K562 (cell line): ENCODE measurements at regions not wholly inside any gene's neighbourhood (a gene's known extent, or its start where the extent isn't known, plus 50 kb on each side); places are given as distances from the start of the nearest gene placed in this dataset.

Source experiments
- ATAC-seq: fragments of 200-7000 bp; cut with Tn5 transposase; 3 replicates; pipeline ENCODE4 v1.9.1; 2020; ENCODE audit warnings: moderate library complexity
- BruUV-seq: library from RNA; stranded (reverse); fragments of 400-500 nt; replicated peaks from 2 replicates; lab custom pipeline; 2021; lab: Mats Ljungman, UMichigan
- CTCF ChIA-PET: fragments of 300-600 bp; formaldehyde crosslinking; extraction: SDS; loops from one replicate; lab custom pipeline; 2021; ENCODE audit warnings: low intra/inter-chr PET ratio; lab: Yijun Ruan, JAX
- POLR2A ChIA-PET: fragments of 300-600, 350-650 bp; sonication (Branson Sonifier 250); formaldehyde crosslinking; extraction: SDS; loops from one replicate; lab custom pipeline; 2021; ENCODE audit warnings: antibody characterized with exemption, inconsistent platforms; lab: Yijun Ruan, JAX
- DNase-seq, 4 experiments: peaks; one replicate each; pipeline versions ENCODE4 v3.0.0 to v3.0.0-alpha.2; 2011 to 2018; ENCODE audit warnings: low spot score in 3 of 4, mixed read lengths in 3 of 4; ENCODE audit errors: extremely low read depth in 1 of 4
- FAIRE-seq: peaks from 2 replicates; lab custom pipeline; 2011; peaks lifted over from hg19 to GRCh38; lab: Jason Lieb, UNC
- H2AFZ ChIP-seq: 2 replicates; pipeline ENCODE4 v1.6.0; 2011; ENCODE audit warnings: low read depth, low read length, control low read depth, inconsistent platforms
- H3K27ac ChIP-seq: fragments of 200-600 bp; 3 replicates; pipeline ENCODE4 v1.8.0; 2011; ENCODE audit warnings: low read depth, mild to moderate bottlenecking, control low read depth, inconsistent platforms, low read length, moderate library complexity, mixed read lengths; ENCODE audit errors: extremely low read depth
- H3K27me3 ChIP-seq, 2 experiments: fragments of 300-600 bp in 1 of 2; 2 replicates in 1 of 2; 3 replicates in 1 of 2; pipeline versions ENCODE4 v1.6.0 to v1.8.0; 2011; ENCODE audit warnings: inconsistent platforms in 2 of 2, low read length in 2 of 2, mild to moderate bottlenecking in 1 of 2, mixed read lengths in 1 of 2, moderate library complexity in 1 of 2; ENCODE audit not compliant: control insufficient read depth in 2 of 2, insufficient read depth in 2 of 2
- H3K36me3 ChIP-seq: fragments of 300-600 bp; 3 replicates; pipeline ENCODE4 v1.8.0; 2011; ENCODE audit warnings: mild to moderate bottlenecking, low read length, inconsistent platforms; ENCODE audit not compliant: control insufficient read depth, insufficient read depth
- H3K4me1 ChIP-seq, 2 experiments: fragments of 200-600 bp in 1 of 2; replicated peaks in 1 of 2; 2 replicates in 1 of 2; 3 replicates in 1 of 2; pipeline versions ENCODE4 v1.5.1 to v1.8.0; 2011; ENCODE audit warnings: inconsistent platforms in 2 of 2, low read length in 2 of 2, mild to moderate bottlenecking in 1 of 2, mixed read lengths in 1 of 2, moderate library complexity in 1 of 2; ENCODE audit not compliant: control insufficient read depth in 2 of 2, insufficient read depth in 2 of 2
- H3K4me2 ChIP-seq: 2 replicates; pipeline ENCODE4 v1.6.1; 2011; ENCODE audit warnings: low read length, control low read depth, inconsistent platforms, mixed read lengths; ENCODE audit not compliant: insufficient read depth
- H3K4me3 ChIP-seq: fragments of 200-600 bp; sonication (generic), shearing (Covaris generic); 2 replicates; pipeline ENCODE4 v1.5.1; 2016; ENCODE audit warnings: control low read depth, inconsistent platforms
- H3K79me2 ChIP-seq: fragments of 200-600 bp; 3 replicates; pipeline ENCODE4 v1.8.0; 2011; ENCODE audit warnings: low read length, inconsistent platforms; ENCODE audit not compliant: control insufficient read depth, insufficient read depth
- H3K9ac ChIP-seq, 2 experiments: 2 replicates each; pipeline versions ENCODE4 v1.6.0 to v1.6.1; 2011; ENCODE audit warnings: low read depth in 2 of 2, low read length in 2 of 2, control low read depth in 1 of 2, inconsistent platforms in 1 of 2, mild to moderate bottlenecking in 1 of 2, mixed read lengths in 1 of 2; ENCODE audit not compliant: insufficient read depth in 1 of 2
- H3K9me1 ChIP-seq: one replicate; pipeline ENCODE4 v1.6.0; 2011; ENCODE audit warnings: inconsistent platforms, mild to moderate bottlenecking, low read length, moderate library complexity; ENCODE audit not compliant: control insufficient read depth, insufficient read depth
- H3K9me3 ChIP-seq: replicated peaks from 2 replicates; pipeline ENCODE4 v1.5.1; 2011; ENCODE audit warnings: low read depth, low read length, inconsistent platforms; ENCODE audit not compliant: control insufficient read depth, insufficient read depth
- H4K20me1 ChIP-seq: replicated peaks from 2 replicates; pipeline ENCODE4 v1.6.1; 2011; ENCODE audit warnings: low read length, inconsistent platforms, mixed read lengths; ENCODE audit not compliant: control insufficient read depth, insufficient read depth
- CCNT2 ChIP-seq: IDR thresholded peaks from 2 replicates; pipeline ENCODE4 v1.6.1; 2011; ENCODE audit warnings: borderline replicate concordance, low read depth, mild to moderate bottlenecking, moderate library complexity, mixed read lengths, low read length; ENCODE audit not compliant: insufficient read length; ENCODE audit errors: extremely low read depth
- CEBPB ChIP-seq: fragments of 450-650 bp; IDR thresholded peaks from 2 replicates; pipeline ENCODE4 v1.6.1; 2016; ENCODE audit warnings: missing genetic modification characterization, missing compliant biosample characterization
- CEBPG ChIP-seq, 3 experiments: fragments of 200-800 bp in 1 of 3; sonication (Bioruptor generic) in 1 of 3; sonication (generic) in 1 of 3; formaldehyde crosslinking in 1 of 3; IDR thresholded peaks in 2 of 3; conservative IDR thresholded peaks in 1 of 3; 2 replicates each; pipeline versions ENCODE4 v1.6.1 to v1.8.0; 2016 to 2022; ENCODE audit warnings: missing compliant biosample characterization in 2 of 3, missing genetic modification characterization in 2 of 3, mild to moderate bottlenecking in 1 of 3, missing genetic modification reagents in 1 of 3
- CHD2 ChIP-seq: IDR thresholded peaks from 2 replicates; pipeline ENCODE4 v1.6.1; 2011; ENCODE audit warnings: low read depth, low read length
- KDM5B ChIP-seq: fragments of 200-600 bp; sonication (generic); IDR thresholded peaks from 2 replicates; pipeline ENCODE4 v1.6.1; 2012; ENCODE audit warnings: low read depth, mild to moderate bottlenecking, moderate library complexity, low read length, control low read depth, inconsistent platforms; ENCODE audit not compliant: insufficient replicate concordance
- RBM22 ChIP-seq: fragments of 200-400 bp; formaldehyde crosslinking; IDR thresholded peaks from 2 replicates; pipeline ENCODE4 v1.6.1; 2018; ENCODE audit warnings: low read length, low read depth; ENCODE audit not compliant: poor library complexity, severe bottlenecking
- TEAD4 ChIP-seq, 2 experiments: sonication (generic) in 1 of 2; formaldehyde crosslinking in 1 of 2; IDR thresholded peaks; 2 replicates each; pipeline versions ENCODE4 v1.6.1 to v1.8.0; 2012 to 2022; ENCODE audit warnings: borderline replicate concordance in 1 of 2, inconsistent platforms in 1 of 2, low read length in 1 of 2, mild to moderate bottlenecking in 1 of 2, missing genetic modification reagents in 1 of 2
- in situ Hi-C: fragments of 300-500 bp; cut with MboI; formaldehyde crosslinking; loops from 4 replicates; pipeline ENCODE4 v1.15.0; 2018; ENCODE audit warnings: inconsistent platforms, mixed read lengths
- intact Hi-C: fragments of 100-400 bp; cut with micrococcal nuclease; formaldehyde crosslinking; loops from 2 replicates; pipeline ENCODE4 v1.14.2; 2022
- TF ChIP-seq, protein P1 (sequence below), 2 experiments: IDR thresholded peaks in 1 of 2; conservative IDR thresholded peaks in 1 of 2; 2 replicates each; pipeline ENCODE4 v1.6.1; 2016; ENCODE audit warnings: low read depth in 2 of 2, mild to moderate bottlenecking in 1 of 2, missing compliant biosample characterization in 1 of 2, missing genetic modification characterization in 1 of 2, moderate library complexity in 1 of 2
- TF ChIP-seq, protein P2 (sequence below): fragments of 450-650 bp; formaldehyde crosslinking; conservative IDR thresholded peaks from 2 replicates; pipeline ENCODE4 v1.4.0; 2022; ENCODE audit warnings: mild to moderate bottlenecking, missing genetic modification characterization

- TF ChIP-seq KDM5B, result no peak
- TF ChIP-seq, protein P1, sequence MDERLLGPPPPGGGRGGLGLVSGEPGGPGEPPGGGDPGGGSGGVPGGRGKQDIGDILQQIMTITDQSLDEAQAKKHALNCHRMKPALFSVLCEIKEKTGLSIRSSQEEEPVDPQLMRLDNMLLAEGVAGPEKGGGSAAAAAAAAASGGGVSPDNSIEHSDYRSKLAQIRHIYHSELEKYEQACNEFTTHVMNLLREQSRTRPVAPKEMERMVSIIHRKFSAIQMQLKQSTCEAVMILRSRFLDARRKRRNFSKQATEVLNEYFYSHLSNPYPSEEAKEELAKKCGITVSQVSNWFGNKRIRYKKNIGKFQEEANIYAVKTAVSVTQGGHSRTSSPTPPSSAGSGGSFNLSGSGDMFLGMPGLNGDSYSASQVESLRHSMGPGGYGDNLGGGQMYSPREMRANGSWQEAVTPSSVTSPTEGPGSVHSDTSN (CRISPR knock-in tag; IDR thresholded peaks at IDR 0.05; ENCODE audit: low read depth), result no peak
- TF ChIP-seq, protein P1 (tag; conservative IDR thresholded peaks at IDR 0.05; ENCODE audit: low read depth), result no peak
- no peak for TF ChIP-seq TEAD4 (IDR thresholded peaks at IDR 0.05; ENCODE audit: low read length)
- TF ChIP-seq TEAD4 (CRISPR knock-in tag; IDR thresholded peaks at IDR 0.05; ENCODE audit: borderline replicate concordance), result no peak
- TF ChIP-seq CHD2, result no peak
- TF ChIP-seq, protein P2, sequence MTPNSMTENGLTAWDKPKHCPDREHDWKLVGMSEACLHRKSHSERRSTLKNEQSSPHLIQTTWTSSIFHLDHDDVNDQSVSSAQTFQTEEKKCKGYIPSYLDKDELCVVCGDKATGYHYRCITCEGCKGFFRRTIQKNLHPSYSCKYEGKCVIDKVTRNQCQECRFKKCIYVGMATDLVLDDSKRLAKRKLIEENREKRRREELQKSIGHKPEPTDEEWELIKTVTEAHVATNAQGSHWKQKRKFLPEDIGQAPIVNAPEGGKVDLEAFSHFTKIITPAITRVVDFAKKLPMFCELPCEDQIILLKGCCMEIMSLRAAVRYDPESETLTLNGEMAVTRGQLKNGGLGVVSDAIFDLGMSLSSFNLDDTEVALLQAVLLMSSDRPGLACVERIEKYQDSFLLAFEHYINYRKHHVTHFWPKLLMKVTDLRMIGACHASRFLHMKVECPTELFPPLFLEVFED (CRISPR knock-in tag), result no peak
- no peak for TF ChIP-seq RBM22
These were observed 466.6 kb upstream of the DAB2 start (continued) for GRCh38 chr5:39891376-39891775.

DNA sequence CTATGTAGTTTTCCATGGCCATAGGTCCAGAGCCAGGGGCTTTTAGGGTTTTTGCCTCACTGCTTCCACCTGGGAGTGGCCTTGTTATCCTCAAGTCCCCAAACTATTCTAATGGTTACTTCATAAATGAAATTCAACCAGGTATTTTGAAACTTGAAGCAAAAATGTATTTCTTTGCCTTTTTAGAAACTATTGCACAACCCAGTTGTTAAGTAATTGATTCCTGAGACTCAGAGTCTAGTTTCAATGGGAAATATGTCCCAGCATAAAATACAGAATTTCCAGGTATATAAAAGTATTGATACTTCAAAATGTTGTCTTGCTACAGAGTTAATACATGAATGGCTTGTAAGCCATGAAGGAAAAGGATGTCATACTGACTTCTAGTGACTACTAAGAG is 456.2 kb upstream of the DAB2 start:
- intact Hi-C loops (no loop called here), in situ Hi-C loops (no loop called here)
- ChIA-PET POLR2A (no interaction called here), CTCF (no interaction called here)
- no peaks in the 10 kb centered on the region for H3K9me3 ChIP-seq
- no peak overlapping the region for H3K4me2 ChIP-seq
- H2AFZ ChIP-seq, result no peak overlapping the region
- H3K79me2 ChIP-seq, result no peaks in the 10 kb centered on the region
- no peaks in the 10 kb centered on the region for H3K27me3 ChIP-seq
- H3K4me1 ChIP-seq, result no peaks in the 10 kb centered on the region
- no peak for FAIRE-seq
- no peak overlapping the region for H3K4me3 ChIP-seq
- DNase-seq, result no peak
- TF ChIP-seq CEBPG (CRISPR knock-in tag; IDR thresholded peaks at IDR 0.05) (no peak), CEBPG (tag; conservative IDR thresholded peaks at IDR 0.05 in 1 of 2, IDR thresholded peaks at IDR 0.05 in 1 of 2) (peak in 1 of 2 experiments; percentile 54; a peak in 2 of 4 replicates), CEBPB (peak; percentile 15; the same call in 1 of the 2 replicates), CCNT2 (no peak)
- TF ChIP-seq, all 486 proteins: peak for 2
- Histone ChIP-seq H4K20me1 (no peaks in the 10 kb centered on the region), H3K36me3 (no peaks in the 10 kb centered on the region), H3K9ac (no peak overlapping the region), H3K27ac (no peak overlapping the region), H3K9me1 (no peaks in the 10 kb centered on the region)
- ATAC-seq, result no peak
- BruUV-seq, result no TSS peak
